ENCODE measurements at regions not wholly inside any gene's neighbourhood (a gene's known extent, or its start where the extent isn't known, plus 50 kb on each side); places are given as distances from the start of the nearest gene placed in this dataset.

- Histone ChIP-seq H4K8ac (ENCODE audit: low read length) (no peak overlapping the region), H3K23ac (ENCODE audit: low read length in 2 of 2) (no peak overlapping the region), H2AFZ (ENCODE audit: low read depth, low read length) (no peak overlapping the region), H2BK15ac (ENCODE audit: low read depth, poor library complexity, severe bottlenecking) (no peak overlapping the region), H3K14ac (ENCODE audit: low read length in 2 of 2) (no peak overlapping the region), H3K18ac (ENCODE audit: low read depth in 1 of 2, low read length in 2 of 2) (no peak overlapping the region), H3K4me3 (ENCODE audit: insufficient read depth in 1 of 2, low read depth in 1 of 2, low read length in 2 of 2) (no peak overlapping the region), H4K91ac (ENCODE audit: low read length) (no peak overlapping the region), H2AK5ac (ENCODE audit: low read length, severe bottlenecking) (no peak overlapping the region), H2BK120ac (ENCODE audit: low read depth, low read length) (no peak overlapping the region), H3K79me1 (replicated peaks; ENCODE audit: low read length, poor library complexity, severe bottlenecking) (no peaks in the 10 kb centered on the region), H3K27ac (ENCODE audit: low read length, poor library complexity, severe bottlenecking) (no peak overlapping the region), H3K4ac (ENCODE audit: low read depth in 1 of 2, low read length in 2 of 2) (no peak overlapping the region), H3K27me3 (ENCODE audit: control insufficient read depth in 1 of 2, insufficient read depth in 1 of 2, low read length in 2 of 2) (no peaks in the 10 kb centered on the region), H2BK12ac (ENCODE audit: low read length in 2 of 2) (no peak overlapping the region), H2BK5ac (ENCODE audit: low read depth, low read length, poor library complexity, severe bottlenecking) (no peak overlapping the region), H3K4me2 (ENCODE audit: low read length, poor library complexity, severe bottlenecking) (no peak overlapping the region), H3K9ac (ENCODE audit: low read length) (no peak overlapping the region), H3K4me1 (ENCODE audit: control insufficient read depth, insufficient read depth, low read depth, low read length) (no peaks in the 10 kb centered on the region), H3K36me3 (ENCODE audit: control insufficient read depth in 1 of 2, insufficient read depth in 2 of 2, low read depth in 1 of 2, low read length in 2 of 2) (no peaks in the 10 kb centered on the region), H3K9me3 (ENCODE audit: control insufficient read depth, low read length) (no peaks in the 10 kb centered on the region)
- no CpG with 5 or more reads among the region's 3 CpGs for WGBS
- DNase-seq, result no peak
Observed at GRCh38 chr4:33054656-33055196, 2334.6 kb downstream of the PCDH7 start.

- Histone ChIP-seq H3K18ac (ENCODE audit: low read depth in 1 of 2, low read length in 2 of 2) (no peak overlapping the region), H2AFZ (ENCODE audit: low read depth, low read length) (no peak overlapping the region), H3K79me1 (replicated peaks; ENCODE audit: low read length, poor library complexity, severe bottlenecking) (no peaks in the 10 kb centered on the region), H4K8ac (ENCODE audit: low read length) (no peak overlapping the region), H3K9me3 (ENCODE audit: control insufficient read depth, low read length) (no peaks in the 10 kb centered on the region), H3K36me3 (ENCODE audit: control insufficient read depth in 1 of 2, insufficient read depth in 2 of 2, low read depth in 1 of 2, low read length in 2 of 2) (no peaks in the 10 kb centered on the region), H3K4me3 (ENCODE audit: insufficient read depth in 1 of 2, low read depth in 1 of 2, low read length in 2 of 2) (no peak overlapping the region), H3K27me3 (ENCODE audit: control insufficient read depth in 1 of 2, insufficient read depth in 1 of 2, low read length in 2 of 2) (no peaks in the 10 kb centered on the region), H2AK5ac (ENCODE audit: low read length, severe bottlenecking) (no peak overlapping the region), H4K91ac (ENCODE audit: low read length) (no peak overlapping the region), H2BK120ac (ENCODE audit: low read depth, low read length) (no peak overlapping the region), H3K14ac (ENCODE audit: low read length in 2 of 2) (no peak overlapping the region), H2BK12ac (ENCODE audit: low read length in 2 of 2) (no peak overlapping the region), H2BK15ac (ENCODE audit: low read depth, poor library complexity, severe bottlenecking) (no peak overlapping the region), H3K4me1 (ENCODE audit: control insufficient read depth, insufficient read depth, low read depth, low read length) (no peaks in the 10 kb centered on the region), H3K9ac (ENCODE audit: low read length) (no peak overlapping the region), H3K4me2 (ENCODE audit: low read length, poor library complexity, severe bottlenecking) (no peak overlapping the region), H3K23ac (ENCODE audit: low read length in 2 of 2) (no peak overlapping the region), H2BK5ac (ENCODE audit: low read depth, low read length, poor library complexity, severe bottlenecking) (no peak overlapping the region), H3K4ac (ENCODE audit: low read depth in 1 of 2, low read length in 2 of 2) (no peak overlapping the region), H3K27ac (ENCODE audit: low read length, poor library complexity, severe bottlenecking) (no peak overlapping the region)
- no peak for DNase-seq
- 100% methylated on average over 1 of the region's 1 CpG for WGBS
Observed at GRCh38 chr4:33057736-33058135, 2337.6 kb downstream of the PCDH7 start.

- Histone ChIP-seq H4K8ac (ENCODE audit: low read length) (no peak overlapping the region), H3K9me3 (ENCODE audit: control insufficient read depth, low read length) (no peaks in the 10 kb centered on the region), H3K4me3 (ENCODE audit: insufficient read depth in 1 of 2, low read depth in 1 of 2, low read length in 2 of 2) (no peak overlapping the region), H3K4ac (ENCODE audit: low read depth in 1 of 2, low read length in 2 of 2) (no peak overlapping the region), H2AFZ (ENCODE audit: low read depth, low read length) (no peak overlapping the region), H3K14ac (ENCODE audit: low read length in 2 of 2) (no peak overlapping the region), H3K27me3 (ENCODE audit: control insufficient read depth in 1 of 2, insufficient read depth in 1 of 2, low read length in 2 of 2) (no peaks in the 10 kb centered on the region), H3K79me1 (replicated peaks; ENCODE audit: low read length, poor library complexity, severe bottlenecking) (no peaks in the 10 kb centered on the region), H3K36me3 (ENCODE audit: control insufficient read depth in 1 of 2, insufficient read depth in 2 of 2, low read depth in 1 of 2, low read length in 2 of 2) (no peaks in the 10 kb centered on the region), H4K91ac (ENCODE audit: low read length) (no peak overlapping the region), H2BK15ac (ENCODE audit: low read depth, poor library complexity, severe bottlenecking) (no peak overlapping the region), H3K27ac (ENCODE audit: low read length, poor library complexity, severe bottlenecking) (no peak overlapping the region), H3K4me2 (ENCODE audit: low read length, poor library complexity, severe bottlenecking) (no peak overlapping the region), H3K4me1 (ENCODE audit: control insufficient read depth, insufficient read depth, low read depth, low read length) (no peaks in the 10 kb centered on the region), H2BK120ac (ENCODE audit: low read depth, low read length) (no peak overlapping the region), H3K23ac (ENCODE audit: low read length in 2 of 2) (no peak overlapping the region), H2AK5ac (ENCODE audit: low read length, severe bottlenecking) (no peak overlapping the region), H2BK12ac (ENCODE audit: low read length in 2 of 2) (no peak overlapping the region), H2BK5ac (ENCODE audit: low read depth, low read length, poor library complexity, severe bottlenecking) (no peak overlapping the region), H3K18ac (ENCODE audit: low read depth in 1 of 2, low read length in 2 of 2) (no peak overlapping the region), H3K9ac (ENCODE audit: low read length) (no peak overlapping the region)
- no peak for DNase-seq
Observed at GRCh38 chr4:33058998-33059397, 2338.8 kb downstream of the PCDH7 start.

GRCh38 chr4:33060674-33061542 lies 2340.7 kb downstream of the PCDH7 start:
- no peak overlapping the region for H3K4ac ChIP-seq (ENCODE audit: low read depth in 1 of 2, low read length in 2 of 2)
- no peak overlapping the region for H3K9ac ChIP-seq (ENCODE audit: low read length)
- H3K27me3 ChIP-seq (ENCODE audit: control insufficient read depth in 1 of 2, insufficient read depth in 1 of 2, low read length in 2 of 2), result no peaks in the 10 kb centered on the region
- H3K4me3 ChIP-seq (ENCODE audit: insufficient read depth in 1 of 2, low read depth in 1 of 2, low read length in 2 of 2), result no peak overlapping the region
- WGBS, result 48% methylated on average over 6 of the region's 12 CpGs
- H2BK120ac ChIP-seq (ENCODE audit: low read depth, low read length), result no peak overlapping the region
- DNase-seq, result peak; percentile 65
- H3K23ac ChIP-seq (ENCODE audit: low read length in 2 of 2), result no peak overlapping the region
- no peak overlapping the region for H2BK12ac ChIP-seq (ENCODE audit: low read length in 2 of 2)
- no peak overlapping the region for H3K14ac ChIP-seq (ENCODE audit: low read length in 2 of 2)
- no peak overlapping the region for H2AFZ ChIP-seq (ENCODE audit: low read depth, low read length)
- no peaks in the 10 kb centered on the region for H3K4me1 ChIP-seq (ENCODE audit: control insufficient read depth, insufficient read depth, low read depth, low read length)
- H4K8ac ChIP-seq (ENCODE audit: low read length), result no peak overlapping the region
- H2AK5ac ChIP-seq (ENCODE audit: low read length, severe bottlenecking), result no peak overlapping the region
- no peak overlapping the region for H2BK5ac ChIP-seq (ENCODE audit: low read depth, low read length, poor library complexity, severe bottlenecking)
- H3K9me3 ChIP-seq (ENCODE audit: control insufficient read depth, low read length), result no peaks in the 10 kb centered on the region
- no peak overlapping the region for H3K18ac ChIP-seq (ENCODE audit: low read depth in 1 of 2, low read length in 2 of 2)
- no peak overlapping the region for H2BK15ac ChIP-seq (ENCODE audit: low read depth, poor library complexity, severe bottlenecking)
- H4K91ac ChIP-seq (ENCODE audit: low read length), result no peak overlapping the region
- no peaks in the 10 kb centered on the region for H3K36me3 ChIP-seq (ENCODE audit: control insufficient read depth in 1 of 2, insufficient read depth in 2 of 2, low read depth in 1 of 2, low read length in 2 of 2)
- no peak overlapping the region for H3K4me2 ChIP-seq (ENCODE audit: low read length, poor library complexity, severe bottlenecking)
- H3K27ac ChIP-seq (ENCODE audit: low read length, poor library complexity, severe bottlenecking), result no peak overlapping the region
- H3K79me1 ChIP-seq (replicated peaks; ENCODE audit: low read length, poor library complexity, severe bottlenecking), result no peaks in the 10 kb centered on the region
